UCSD-AML1 (cell line): ENCODE measurements at regions not wholly inside any gene's neighbourhood (a gene's known extent, or its start where the extent isn't known, plus 50 kb on each side); places are given as distances from the start of the nearest gene placed in this dataset.
A peak's percentile ranks its signal among the peaks of the same experiment; 100 is the strongest.

ENCODE experiments used
- DNase-seq: peaks from one replicate; lab custom pipeline; 2025; ENCODE audit not compliant: unreplicated experiment; lab: John Stamatoyannopoulos, UW

- DNase-seq, result no peak
Observed at GRCh38 chr4:180810581-180810980, 1432.6 kb upstream of the TENM3 start.

GRCh38 chr4:180811556-180811955, 1431.6 kb upstream of the TENM3 start:
- DNase-seq, result no peak

GRCh38 chr4:180812783-180813182, 1430.4 kb upstream of the TENM3 start:
- DNase-seq, result no peak

- DNase-seq, result no peak
Observed at GRCh38 chr4:180814875-180815417, 1428.3 kb upstream of the TENM3 start.

- no peak for DNase-seq
Observed at GRCh38 chr4:180817529-180817928, 1425.7 kb upstream of the TENM3 start.

GRCh38 chr4:180823108-180823507, 1420.1 kb upstream of the TENM3 start:
- no peak for DNase-seq

GRCh38 chr4:180827232-180828009, 1415.8 kb upstream of the TENM3 start:
- peak; percentile 10 for DNase-seq

GRCh38 chr4:180828455-180829018, 1414.7 kb upstream of the TENM3 start:
- no peak for DNase-seq

- no peak for DNase-seq
Observed at GRCh38 chr4:180832073-180832472, 1411.1 kb upstream of the TENM3 start.

GRCh38 chr4:180840142-180840541, 1403.1 kb upstream of the TENM3 start:
- DNase-seq, result no peak

GRCh38 chr4:180850318-180850940, 1392.8 kb upstream of the TENM3 start:
- DNase-seq, result no peak

GRCh38 chr4:180852738-180853137, 1390.5 kb upstream of the TENM3 start:
- no peak for DNase-seq

GRCh38 chr4:180855184-180855583, 1388.0 kb upstream of the TENM3 start:
- DNase-seq, result no peak

GRCh38 chr4:180860089-180860720, 1383.0 kb upstream of the TENM3 start:
- no peak for DNase-seq

GRCh38 chr4:180861651-180862050, 1381.6 kb upstream of the TENM3 start:
- DNase-seq, result no peak

GRCh38 chr4:180866933-180867643, 1376.1 kb upstream of the TENM3 start:
- no peak for DNase-seq

GRCh38 chr4:180870623-180871022, 1372.6 kb upstream of the TENM3 start:
- DNase-seq, result no peak

- DNase-seq, result no peak
Observed at GRCh38 chr4:180898305-180898704, 1344.9 kb upstream of the TENM3 start.

GRCh38 chr4:180900781-180901180, 1342.4 kb upstream of the TENM3 start:
- DNase-seq, result no peak

- DNase-seq, result no peak
Observed at GRCh38 chr4:180909279-180909678, 1333.9 kb upstream of the TENM3 start.

GRCh38 chr4:180913750-180914149, 1329.5 kb upstream of the TENM3 start:
- no peak for DNase-seq
